OCI-LY3 (cell line): ENCODE measurements at regions not wholly inside any gene's neighbourhood (a gene's known extent, or its start where the extent isn't known, plus 50 kb on each side); places are given as distances from the start of the nearest gene placed in this dataset.

Experiments
- H2AFZ ChIP-seq: fragments of 200-600, 300-600 bp; shearing (Covaris generic); 2 replicates; pipeline ENCODE4 v1.6.0; 2014; ENCODE audit warnings: antibody characterized with exemption, low read depth, low read length
- H3K27ac ChIP-seq: fragments of 200-600, 300-600 bp; sonication (generic); 2 replicates; pipeline ENCODE4 v1.5.1; 2014; ENCODE audit warnings: mild to moderate bottlenecking, low read length, moderate library complexity, mixed read lengths
- H3K27me3 ChIP-seq: fragments of 200-600, 300-600 bp; sonication (generic); 2 replicates; pipeline ENCODE4 v1.6.1; 2014; ENCODE audit warnings: low read depth, low read length, mixed read lengths
- H3K36me3 ChIP-seq: fragments of 200-600, 300-600 bp; sonication (generic); replicated peaks from 2 replicates; pipeline ENCODE3; 2014; ENCODE audit warnings: low read depth, low read length, mixed read lengths
- H3K4me1 ChIP-seq: fragments of 300-600, 200-600 bp; sonication (generic); 2 replicates; pipeline ENCODE4 v1.6.1; 2014; ENCODE audit warnings: low read length, mixed read lengths
- H3K4me2 ChIP-seq: fragments of 200-600, 300-600 bp; sonication (generic); 2 replicates; pipeline ENCODE4 v1.6.1; 2014; ENCODE audit warnings: low read length, mixed read lengths
- H3K4me3 ChIP-seq: fragments of 300-600, 200-600 bp; sonication (generic); 2 replicates; pipeline ENCODE4 v1.5.1; 2014; ENCODE audit warnings: antibody characterized with exemption, mild to moderate bottlenecking, low read length, moderate library complexity
- H3K79me2 ChIP-seq: fragments of 300-600, 200-600 bp; shearing (Covaris generic); 2 replicates; pipeline ENCODE4 v1.6.1; 2014; ENCODE audit warnings: mild to moderate bottlenecking, low read length, mixed read lengths
- H3K9ac ChIP-seq: fragments of 300-600, 200-600 bp; shearing (Covaris generic); 2 replicates; pipeline ENCODE4 v1.6.0; 2014; ENCODE audit warnings: mild to moderate bottlenecking, low read length, moderate library complexity
- H3K9me3 ChIP-seq: fragments of 200-600, 300-600 bp; shearing (Covaris generic); 2 replicates; pipeline ENCODE4 v1.6.1; 2014; ENCODE audit warnings: low read length, mixed read lengths; ENCODE audit not compliant: insufficient read depth
- H4K20me1 ChIP-seq: fragments of 200-600, 300-600 bp; sonication (generic); 2 replicates; pipeline ENCODE4 v1.6.1; 2016; ENCODE audit warnings: low read length, mixed read lengths; ENCODE audit not compliant: insufficient read depth
- EZH2phosphoT487 ChIP-seq: fragments of 200-600 bp; shearing (Covaris generic); IDR thresholded peaks from 2 replicates; pipeline ENCODE4 v1.6.1; 2018; ENCODE audit warnings: antibody characterized with exemption, mixed run types, low read depth
- TF ChIP-seq, protein P1 (sequence below): fragments of 200-600, 300-600 bp; sonication (generic); IDR thresholded peaks from 2 replicates; pipeline ENCODE4 v1.5.1; 2014; ENCODE audit warnings: antibody characterized with exemption, low read length, low read depth

DNA sequence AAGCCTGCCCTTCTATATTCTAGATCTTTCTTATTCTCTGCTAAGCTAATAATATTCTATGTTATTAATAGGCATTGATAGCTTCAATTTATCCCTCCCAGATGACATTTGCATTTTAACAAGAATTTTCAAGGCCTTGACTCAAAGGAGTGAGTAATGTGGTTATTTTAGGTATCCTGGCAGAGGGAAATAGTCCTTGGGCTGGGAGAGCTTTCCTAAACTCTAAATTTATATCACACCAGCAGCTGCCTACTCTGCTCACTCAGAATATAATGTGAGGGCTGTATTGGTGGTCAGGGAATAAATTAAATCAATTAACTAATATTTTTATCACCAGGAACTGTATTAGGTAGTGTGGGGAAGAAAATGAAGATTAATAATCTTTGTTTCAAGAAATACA, 74.8 kb upstream of the ADAM23 start:
- Histone ChIP-seq H3K9me3 (0 out of 2 replicates have a peak, but pooled peaks cover 6% of the 10 kb centered on the region), H4K20me1 (no peaks in the 10 kb centered on the region), H3K79me2 (no peaks in the 10 kb centered on the region), H3K4me3 (peak overlapping the region; percentile 53), H2AFZ (no peak overlapping the region), H3K27ac (peak overlapping the region; percentile 76), H3K36me3 (no peaks in the 10 kb centered on the region), H3K9ac (peak overlapping the region; percentile 40; the same call in 1 of the 2 replicates), H3K4me1 (peaks cover 33% of the 10 kb centered on the region), H3K4me2 (peak overlapping the region; percentile 71), H3K27me3 (no peaks in the 10 kb centered on the region)
- TF ChIP-seq, protein P1, sequence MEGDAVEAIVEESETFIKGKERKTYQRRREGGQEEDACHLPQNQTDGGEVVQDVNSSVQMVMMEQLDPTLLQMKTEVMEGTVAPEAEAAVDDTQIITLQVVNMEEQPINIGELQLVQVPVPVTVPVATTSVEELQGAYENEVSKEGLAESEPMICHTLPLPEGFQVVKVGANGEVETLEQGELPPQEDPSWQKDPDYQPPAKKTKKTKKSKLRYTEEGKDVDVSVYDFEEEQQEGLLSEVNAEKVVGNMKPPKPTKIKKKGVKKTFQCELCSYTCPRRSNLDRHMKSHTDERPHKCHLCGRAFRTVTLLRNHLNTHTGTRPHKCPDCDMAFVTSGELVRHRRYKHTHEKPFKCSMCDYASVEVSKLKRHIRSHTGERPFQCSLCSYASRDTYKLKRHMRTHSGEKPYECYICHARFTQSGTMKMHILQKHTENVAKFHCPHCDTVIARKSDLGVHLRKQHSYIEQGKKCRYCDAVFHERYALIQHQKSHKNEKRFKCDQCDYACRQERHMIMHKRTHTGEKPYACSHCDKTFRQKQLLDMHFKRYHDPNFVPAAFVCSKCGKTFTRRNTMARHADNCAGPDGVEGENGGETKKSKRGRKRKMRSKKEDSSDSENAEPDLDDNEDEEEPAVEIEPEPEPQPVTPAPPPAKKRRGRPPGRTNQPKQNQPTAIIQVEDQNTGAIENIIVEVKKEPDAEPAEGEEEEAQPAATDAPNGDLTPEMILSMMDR, result no peak
- TF ChIP-seq EZH2phosphoT487, result no peak

- no peak for TF ChIP-seq EZH2phosphoT487
- TF ChIP-seq, protein P1, result no peak
- peak overlapping the region; percentile 71 for H3K4me2 ChIP-seq
Measured at GRCh38 chr2:206368933-206369569, 74.3 kb upstream of the ADAM23 start.

GRCh38 chr2:206375956-206376355, 67.4 kb upstream of the ADAM23 start:
- Histone ChIP-seq H3K4me3 (no peak overlapping the region), H3K79me2 (no peaks in the 10 kb centered on the region), H3K4me2 (no peak overlapping the region), H3K9ac (no peak overlapping the region), H2AFZ (no peak overlapping the region), H3K4me1 (no peaks in the 10 kb centered on the region), H3K27me3 (no peaks in the 10 kb centered on the region), H3K36me3 (peaks cover 3% of the 10 kb centered on the region), H4K20me1 (no peaks in the 10 kb centered on the region), H3K9me3 (peaks cover 22% of the 10 kb centered on the region), H3K27ac (no peak overlapping the region)
- no peak for TF ChIP-seq EZH2phosphoT487
- TF ChIP-seq, protein P1, result no peak

More at GRCh38 chr2:206368933-206369569, 74.3 kb upstream of the ADAM23 start:
- peaks cover 33% of the 10 kb centered on the region for H3K4me1 ChIP-seq
- H4K20me1 ChIP-seq, result no peaks in the 10 kb centered on the region
- no peaks in the 10 kb centered on the region for H3K36me3 ChIP-seq
- H3K9ac ChIP-seq, result peak overlapping the region; percentile 40; the same call in 1 of the 2 replicates
- H3K9me3 ChIP-seq, result 0 out of 2 replicates have a peak, but pooled peaks cover 6% of the 10 kb centered on the region
- no peaks in the 10 kb centered on the region for H3K27me3 ChIP-seq
- H3K4me3 ChIP-seq, result peak overlapping the region; percentile 53
- no peaks in the 10 kb centered on the region for H3K79me2 ChIP-seq
- H2AFZ ChIP-seq, result peak overlapping the region; percentile 39
- H3K27ac ChIP-seq, result peak overlapping the region; percentile 76

DNA sequence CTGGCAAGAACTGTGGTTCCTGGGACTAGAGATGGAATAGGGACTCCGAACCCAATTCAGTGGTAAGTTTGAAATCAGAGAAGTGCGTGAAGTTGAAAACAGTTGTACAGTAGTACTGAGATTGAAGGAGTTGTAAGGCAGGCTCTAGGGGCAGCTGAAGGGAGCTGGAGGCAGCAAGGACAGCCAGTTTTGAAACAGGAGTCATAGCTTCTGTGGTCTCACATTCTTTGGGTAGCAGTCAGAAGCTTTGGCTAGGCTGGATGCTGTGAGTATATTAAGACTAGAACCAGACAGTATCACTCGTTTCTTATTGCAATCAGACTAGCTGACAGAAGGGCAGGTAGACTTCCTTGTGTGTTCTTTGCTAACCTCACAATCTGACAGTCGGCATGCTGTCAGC, 64.5 kb upstream of the ADAM23 start:
- no peak overlapping the region for H3K27ac ChIP-seq
- no peaks in the 10 kb centered on the region for H3K79me2 ChIP-seq
- H3K9me3 ChIP-seq, result peaks cover 17% of the 10 kb centered on the region
- H4K20me1 ChIP-seq, result no peaks in the 10 kb centered on the region
- H3K4me3 ChIP-seq, result no peak overlapping the region
- H3K9ac ChIP-seq, result no peak overlapping the region
- peaks cover 3% of the 10 kb centered on the region for H3K36me3 ChIP-seq
- H2AFZ ChIP-seq, result no peak overlapping the region
- H3K4me2 ChIP-seq, result no peak overlapping the region
- H3K27me3 ChIP-seq, result no peaks in the 10 kb centered on the region
- no peak for TF ChIP-seq EZH2phosphoT487
- TF ChIP-seq, protein P1, result no peak
- no peaks in the 10 kb centered on the region for H3K4me1 ChIP-seq
